22Rv1 (cell line): ENCODE measurements at regions not wholly inside any gene's neighbourhood (a gene's known extent, or its start where the extent isn't known, plus 50 kb on each side); places are given as distances from the start of the nearest gene placed in this dataset.

Experiments
- ZFX ChIP-seq: fragments of 450-650 bp; IDR thresholded peaks from 2 replicates; pipeline ENCODE4 v1.6.1; 2017; ENCODE audit warnings: antibody characterized with exemption, borderline replicate concordance
- TF ChIP-seq, protein P1 (sequence below): fragments of 450-650 bp; IDR thresholded peaks from 2 replicates; pipeline ENCODE4 v1.5.1; 2017; ENCODE audit warnings: mild to moderate bottlenecking

DNA sequence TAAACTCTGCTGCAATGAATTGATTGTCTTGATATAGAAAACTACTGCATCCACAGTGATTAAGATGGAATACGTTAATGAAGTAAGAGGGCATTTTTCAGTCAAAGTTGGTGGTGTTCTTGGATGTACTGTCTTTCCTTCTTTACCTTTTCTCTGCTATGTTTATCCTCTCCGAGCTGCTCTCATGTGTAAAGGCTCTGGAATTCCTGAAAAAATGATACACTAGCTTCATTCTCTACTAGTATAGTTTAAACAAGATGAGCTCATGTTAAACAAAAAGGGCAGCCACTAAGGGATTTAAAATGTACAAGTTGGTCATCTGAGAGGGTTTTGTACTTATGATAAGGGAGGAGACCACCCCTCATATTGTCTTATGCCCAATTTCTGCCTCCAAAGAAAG, 504.6 kb upstream of the NECTIN3 start:
- TF ChIP-seq, protein P1, sequence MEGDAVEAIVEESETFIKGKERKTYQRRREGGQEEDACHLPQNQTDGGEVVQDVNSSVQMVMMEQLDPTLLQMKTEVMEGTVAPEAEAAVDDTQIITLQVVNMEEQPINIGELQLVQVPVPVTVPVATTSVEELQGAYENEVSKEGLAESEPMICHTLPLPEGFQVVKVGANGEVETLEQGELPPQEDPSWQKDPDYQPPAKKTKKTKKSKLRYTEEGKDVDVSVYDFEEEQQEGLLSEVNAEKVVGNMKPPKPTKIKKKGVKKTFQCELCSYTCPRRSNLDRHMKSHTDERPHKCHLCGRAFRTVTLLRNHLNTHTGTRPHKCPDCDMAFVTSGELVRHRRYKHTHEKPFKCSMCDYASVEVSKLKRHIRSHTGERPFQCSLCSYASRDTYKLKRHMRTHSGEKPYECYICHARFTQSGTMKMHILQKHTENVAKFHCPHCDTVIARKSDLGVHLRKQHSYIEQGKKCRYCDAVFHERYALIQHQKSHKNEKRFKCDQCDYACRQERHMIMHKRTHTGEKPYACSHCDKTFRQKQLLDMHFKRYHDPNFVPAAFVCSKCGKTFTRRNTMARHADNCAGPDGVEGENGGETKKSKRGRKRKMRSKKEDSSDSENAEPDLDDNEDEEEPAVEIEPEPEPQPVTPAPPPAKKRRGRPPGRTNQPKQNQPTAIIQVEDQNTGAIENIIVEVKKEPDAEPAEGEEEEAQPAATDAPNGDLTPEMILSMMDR: no peak
- TF ChIP-seq ZFX: no peak
